GM10248 (cell line): ENCODE measurements at regions not wholly inside any gene's neighbourhood (a gene's known extent, or its start where the extent isn't known, plus 50 kb on each side); places are given as distances from the start of the nearest gene placed in this dataset.
"Not testable (repeated sequence)": the region's sequence is repeated elsewhere in the genome, so short reads cannot be mapped to it uniquely, and the experiment has no call there.

Experiments
- CTCF ChIA-PET: fragments of 300-600 bp; sonication (Branson Sonifier 250); formaldehyde crosslinking; extraction: SDS; loops from one replicate; lab custom pipeline; 2021; ENCODE audit warnings: antibody characterized with exemption; lab: Yijun Ruan, JAX
- POLR2A ChIA-PET: fragments of 350-650 bp; sonication (Branson Sonifier 250); formaldehyde crosslinking; extraction: SDS; loops from one replicate; lab custom pipeline; 2020; ENCODE audit warnings: antibody characterized with exemption; lab: Yijun Ruan, JAX
- DNase-seq: peaks from one replicate; pipeline ENCODE4 v3.0.0; 2012; ENCODE audit errors: extremely low spot score
- TF ChIP-seq, protein P1 (sequence below): IDR thresholded peaks from 2 replicates; pipeline ENCODE4 v1.5.1; 2012; ENCODE audit warnings: mild to moderate bottlenecking, low read depth; ENCODE audit errors: extremely low read depth, missing control alignments, control extremely low read depth

DNA sequence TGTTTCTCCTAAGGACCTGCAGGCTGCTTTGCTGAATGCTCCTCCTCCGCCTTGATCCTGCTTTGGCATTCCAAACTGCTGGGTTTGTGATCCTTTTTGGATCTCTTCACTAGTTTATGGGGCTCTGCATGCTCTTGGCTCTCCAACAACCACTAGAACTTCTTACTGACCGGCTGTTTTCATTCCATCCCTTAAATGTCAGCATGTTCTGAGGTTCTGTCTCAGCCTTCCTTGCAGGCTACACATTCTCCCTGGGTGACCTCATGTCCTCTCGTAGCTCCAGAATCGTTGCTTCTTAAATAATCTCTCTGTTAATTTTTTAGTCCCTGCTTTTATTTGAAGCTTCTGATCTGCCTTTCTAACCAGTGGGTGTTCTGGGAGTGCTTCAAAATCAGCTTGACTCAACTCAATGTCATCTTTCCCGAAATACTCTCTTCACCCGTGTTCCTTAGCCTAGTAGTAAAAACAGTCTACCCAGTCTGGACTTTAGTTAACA lies 119.0 kb upstream of the HS3ST2 start:
- TF ChIP-seq, protein P1, sequence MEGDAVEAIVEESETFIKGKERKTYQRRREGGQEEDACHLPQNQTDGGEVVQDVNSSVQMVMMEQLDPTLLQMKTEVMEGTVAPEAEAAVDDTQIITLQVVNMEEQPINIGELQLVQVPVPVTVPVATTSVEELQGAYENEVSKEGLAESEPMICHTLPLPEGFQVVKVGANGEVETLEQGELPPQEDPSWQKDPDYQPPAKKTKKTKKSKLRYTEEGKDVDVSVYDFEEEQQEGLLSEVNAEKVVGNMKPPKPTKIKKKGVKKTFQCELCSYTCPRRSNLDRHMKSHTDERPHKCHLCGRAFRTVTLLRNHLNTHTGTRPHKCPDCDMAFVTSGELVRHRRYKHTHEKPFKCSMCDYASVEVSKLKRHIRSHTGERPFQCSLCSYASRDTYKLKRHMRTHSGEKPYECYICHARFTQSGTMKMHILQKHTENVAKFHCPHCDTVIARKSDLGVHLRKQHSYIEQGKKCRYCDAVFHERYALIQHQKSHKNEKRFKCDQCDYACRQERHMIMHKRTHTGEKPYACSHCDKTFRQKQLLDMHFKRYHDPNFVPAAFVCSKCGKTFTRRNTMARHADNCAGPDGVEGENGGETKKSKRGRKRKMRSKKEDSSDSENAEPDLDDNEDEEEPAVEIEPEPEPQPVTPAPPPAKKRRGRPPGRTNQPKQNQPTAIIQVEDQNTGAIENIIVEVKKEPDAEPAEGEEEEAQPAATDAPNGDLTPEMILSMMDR = no peak
- CTCF ChIA-PET = interaction anchor here (0.6 to 2.8 kb wide), 4 partner anchors 9 to 26 kb away, joined by 3 to 9 read pairs (median 6); no protein-coding TSS in a partner anchor
- POLR2A ChIA-PET = no interaction called here
- DNase-seq = no peak

DNA sequence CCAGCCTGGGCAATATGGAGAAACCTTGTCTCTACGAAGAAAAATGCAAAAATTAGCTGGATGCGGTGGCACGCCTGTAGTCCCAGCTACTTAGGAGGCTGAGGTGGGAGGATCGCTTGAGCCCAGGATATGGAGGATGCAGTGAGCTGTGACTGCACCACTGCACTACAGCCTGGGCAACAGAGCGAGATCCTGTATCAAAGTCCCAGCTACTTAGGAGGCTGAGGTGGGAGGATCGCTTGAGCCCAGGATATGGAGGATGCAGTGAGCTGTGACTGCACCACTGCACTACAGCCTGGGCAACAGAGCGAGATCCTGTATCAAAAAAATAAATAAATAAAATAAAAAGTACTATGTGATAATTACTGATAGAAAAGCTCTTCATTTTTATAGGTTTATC lies 118.2 kb upstream of the HS3ST2 start:
- POLR2A ChIA-PET = not testable (repeated sequence)

DNA sequence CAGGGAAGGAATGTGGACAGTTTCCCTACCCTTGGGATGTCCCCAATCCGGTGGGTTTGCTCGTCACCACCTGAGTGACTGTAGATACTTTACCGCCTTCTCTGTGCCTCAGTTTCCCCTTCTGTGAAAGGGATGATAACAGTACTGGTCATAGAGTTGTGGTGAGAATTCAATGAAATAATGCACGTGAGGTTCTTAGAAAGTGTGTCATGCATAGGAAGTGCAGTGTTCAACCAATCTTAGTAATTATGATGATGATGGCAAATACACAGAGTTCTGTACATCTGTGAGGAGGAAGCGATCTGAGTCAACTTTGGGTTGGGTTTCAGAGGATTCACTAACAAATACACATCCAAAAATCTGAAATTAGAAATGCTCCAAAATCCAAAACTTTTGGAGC lies 114.6 kb upstream of the HS3ST2 start:
- CTCF ChIA-PET = interaction anchor here (2.7 kb wide), 1 partner anchor 1117 kb away, joined by 8 read pairs; no protein-coding TSS in a partner anchor
- POLR2A ChIA-PET = no interaction called here
- TF ChIP-seq, protein P1 = no peak
- no peak for DNase-seq

More for the DNA sequence above, 118.2 kb upstream of the HS3ST2 start:
- DNase-seq = not testable (repeated sequence)
- CTCF ChIA-PET = interaction anchor here (1.0 to 2.8 kb wide), 4 partner anchors 9 to 1113 kb away, joined by 3 to 9 read pairs (median 6); no protein-coding TSS in a partner anchor

DNA sequence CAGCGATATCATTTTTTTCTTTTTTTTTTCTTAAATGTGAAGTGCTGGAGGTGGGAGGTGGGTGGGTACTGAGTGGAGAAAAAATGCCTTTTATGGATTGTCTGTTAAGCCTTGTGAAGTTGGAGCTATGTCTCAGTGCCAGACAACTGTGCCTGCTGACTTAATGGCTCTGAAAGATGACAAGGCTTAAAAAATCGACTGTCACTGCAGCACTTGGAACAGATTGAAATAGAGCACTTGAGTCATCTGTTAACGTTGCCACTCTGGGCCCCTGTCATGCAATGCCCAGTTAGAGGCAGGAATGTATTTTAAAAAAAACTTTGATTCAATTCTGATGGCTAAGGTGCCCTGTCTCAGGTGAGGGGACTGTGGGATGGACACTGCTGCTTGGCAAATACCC lies 108.2 kb upstream of the HS3ST2 start:
- ChIA-PET POLR2A (no interaction called here), CTCF (interaction anchor here (2.5 kb wide), 1 partner anchor 11 kb away, joined by 8 read pairs; no protein-coding TSS in a partner anchor)
- no peak for DNase-seq
- TF ChIP-seq, protein P1 = no peak

DNA sequence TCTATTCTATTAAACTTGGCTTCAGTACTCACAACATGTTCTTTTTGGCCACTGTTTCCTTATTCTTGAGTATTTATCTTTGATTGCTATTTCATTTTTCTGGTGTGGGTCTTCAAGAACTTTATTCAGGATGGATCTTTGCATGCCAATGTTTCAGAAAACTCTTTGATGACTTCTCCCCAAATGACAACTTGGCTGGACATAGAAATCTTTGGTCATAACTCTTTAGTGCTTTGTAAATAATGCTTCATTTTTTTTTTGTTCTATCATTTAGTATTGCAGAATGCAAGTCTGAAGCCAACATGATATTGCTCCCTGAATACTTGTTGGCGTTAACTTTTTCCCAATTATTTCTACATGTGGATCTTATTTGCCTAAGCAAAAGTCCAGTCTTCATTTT lies 103.6 kb upstream of the HS3ST2 start:
- POLR2A ChIA-PET = no interaction called here
- no peak for DNase-seq
- CTCF ChIA-PET = no interaction called here
- TF ChIP-seq, protein P1 = no peak

DNA sequence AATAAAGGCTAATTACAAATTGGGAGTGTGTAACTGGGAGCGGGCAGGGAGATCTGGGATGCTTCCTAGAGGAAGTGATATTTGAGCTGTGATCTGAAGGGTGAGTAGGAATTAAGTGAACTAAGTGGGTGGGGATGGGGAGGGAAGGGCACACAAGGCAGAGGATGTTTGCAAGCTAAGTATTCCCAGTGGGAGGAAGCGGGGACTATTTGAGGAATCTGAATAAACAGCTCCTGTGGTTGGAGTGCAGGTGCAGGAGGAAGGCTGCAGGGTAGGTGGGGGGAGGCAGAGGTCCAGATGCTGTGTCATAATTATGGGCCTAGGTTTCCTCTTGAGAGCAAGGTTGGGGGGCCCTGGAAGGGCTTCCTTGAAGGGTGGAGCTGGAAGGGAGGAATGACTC lies 102.1 kb upstream of the HS3ST2 start:
- ChIA-PET CTCF (no interaction called here), POLR2A (no interaction called here)
- DNase-seq = no peak
- TF ChIP-seq, protein P1 = no peak

DNA sequence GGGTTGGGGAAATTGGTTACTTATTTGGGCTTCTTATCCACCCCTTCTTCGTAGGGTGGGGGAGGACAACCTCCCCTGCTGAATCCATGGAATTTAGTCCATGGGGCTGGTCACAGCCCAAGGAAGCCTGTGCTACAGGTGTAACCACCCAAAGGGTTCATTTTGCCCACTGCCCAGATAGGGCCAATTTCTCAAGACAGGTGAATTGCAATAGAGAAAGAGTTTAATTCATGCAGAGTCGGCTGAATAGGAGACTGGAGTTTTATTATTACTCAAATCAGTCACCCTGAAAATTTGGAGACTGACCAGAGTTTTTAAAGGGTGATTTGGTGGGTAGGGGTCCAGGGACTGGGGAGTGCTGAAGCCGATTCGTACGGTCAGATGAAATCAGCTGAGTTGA lies 101.5 kb upstream of the HS3ST2 start:
- CTCF ChIA-PET = no interaction called here
- POLR2A ChIA-PET = no interaction called here
- TF ChIP-seq, protein P1 = no peak

DNA sequence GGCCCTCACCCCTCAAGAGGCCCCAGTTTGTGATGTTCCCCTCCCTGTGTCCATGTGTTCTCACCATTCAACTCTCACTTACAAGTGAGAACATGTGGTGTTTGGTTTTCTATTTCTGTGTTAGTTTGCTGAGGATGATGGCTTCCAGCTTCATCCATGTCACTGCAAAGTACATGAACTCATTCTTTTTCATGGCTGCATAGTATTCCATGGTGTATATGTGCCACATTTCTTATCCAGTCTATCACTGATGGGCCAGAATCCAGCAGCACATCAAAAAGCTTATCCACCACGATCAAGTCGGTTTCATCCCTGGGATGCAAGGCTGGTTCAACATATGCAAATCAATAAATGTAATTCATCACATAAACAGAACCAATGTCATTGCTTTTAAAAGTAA lies 95.4 kb upstream of the HS3ST2 start:
- DNase-seq, CTCF ChIA-PET, POLR2A ChIA-PET: not testable (repeated sequence)

More for the DNA sequence above, 101.5 kb upstream of the HS3ST2 start:
- DNase-seq = no peak
